Daoy (cell line): ENCODE measurements at regions not wholly inside any gene's neighbourhood (a gene's known extent, or its start where the extent isn't known, plus 50 kb on each side); places are given as distances from the start of the nearest gene placed in this dataset.
"Not testable (repeated sequence)": the region's sequence is repeated elsewhere in the genome, so short reads cannot be mapped to it uniquely, and the experiment has no call there.

ENCODE experiments used
- DNase-seq: peaks from one replicate; pipeline ENCODE4 v3.0.0-alpha.2; 2015; ENCODE audit warnings: low read depth

- DNase-seq = no peak
These were observed 219.1 kb downstream of the SEC23IP start for GRCh38 chr10:120111628-120112027.

DNA sequence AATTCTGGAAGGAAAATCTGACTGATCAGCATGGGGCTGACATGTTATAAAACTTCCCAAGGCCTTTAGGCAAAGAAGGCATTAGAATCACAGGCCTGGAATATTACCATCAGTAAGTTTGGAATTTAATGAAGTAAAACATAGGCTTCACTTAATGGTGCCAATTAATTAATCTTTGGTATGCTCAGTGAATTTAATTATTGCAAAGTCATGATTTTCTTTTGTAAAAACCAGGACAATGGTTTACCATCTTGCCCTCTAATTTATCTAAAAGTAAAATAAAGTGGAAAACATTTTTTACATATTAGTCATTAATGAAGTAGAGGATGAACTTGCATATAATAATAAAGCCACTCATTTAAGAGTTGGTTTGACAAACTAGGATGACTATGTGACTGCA lies 220.3 kb downstream of the SEC23IP start:
- no peak for DNase-seq

- DNase-seq = no peak
These were observed 223.4 kb downstream of the SEC23IP start for GRCh38 chr10:120115959-120116358.

- no peak for DNase-seq
These were observed 229.2 kb downstream of the SEC23IP start for GRCh38 chr10:120121768-120122167.

- DNase-seq = no peak
These were observed 238.7 kb downstream of the SEC23IP start for GRCh38 chr10:120131183-120131582.

- no peak for DNase-seq
These were observed 240.3 kb downstream of the SEC23IP start for GRCh38 chr10:120132811-120133210.

GRCh38 chr10:120138689-120139088 lies 246.2 kb downstream of the SEC23IP start:
- no peak for DNase-seq

GRCh38 chr10:120145107-120145506 lies 252.6 kb downstream of the SEC23IP start:
- no peak for DNase-seq

DNA sequence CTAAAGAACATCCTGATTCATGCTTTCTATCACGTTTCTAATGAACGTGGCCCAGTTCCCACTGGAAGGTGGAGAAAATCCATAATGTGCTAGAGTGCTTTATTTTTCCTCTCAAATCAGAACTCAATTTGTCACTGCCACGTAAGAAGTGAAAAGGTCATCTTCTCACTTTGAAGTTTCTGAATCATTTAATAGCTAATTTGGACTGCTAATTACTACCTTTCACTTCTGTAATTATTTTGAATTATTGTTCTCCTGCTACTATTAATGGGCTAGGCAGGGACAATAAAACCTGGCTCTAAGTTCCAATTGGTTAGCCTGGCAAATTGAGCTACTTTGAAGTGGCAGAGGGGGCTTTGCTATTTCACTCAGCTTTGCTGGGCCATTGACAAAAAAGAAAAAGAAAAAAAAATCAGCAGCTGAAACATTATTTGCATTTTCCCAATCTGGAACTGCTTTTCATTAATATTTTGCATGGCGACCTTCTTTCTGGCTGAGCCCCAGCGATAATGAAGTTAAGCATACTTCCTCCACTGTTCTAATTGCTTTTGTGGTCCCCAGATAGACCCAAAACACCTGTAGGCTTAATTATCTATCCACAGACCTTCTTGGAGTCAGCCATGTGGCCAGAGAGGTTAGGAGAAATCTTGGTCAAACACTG lies 264.2 kb downstream of the SEC23IP start:
- no peak for DNase-seq

DNA sequence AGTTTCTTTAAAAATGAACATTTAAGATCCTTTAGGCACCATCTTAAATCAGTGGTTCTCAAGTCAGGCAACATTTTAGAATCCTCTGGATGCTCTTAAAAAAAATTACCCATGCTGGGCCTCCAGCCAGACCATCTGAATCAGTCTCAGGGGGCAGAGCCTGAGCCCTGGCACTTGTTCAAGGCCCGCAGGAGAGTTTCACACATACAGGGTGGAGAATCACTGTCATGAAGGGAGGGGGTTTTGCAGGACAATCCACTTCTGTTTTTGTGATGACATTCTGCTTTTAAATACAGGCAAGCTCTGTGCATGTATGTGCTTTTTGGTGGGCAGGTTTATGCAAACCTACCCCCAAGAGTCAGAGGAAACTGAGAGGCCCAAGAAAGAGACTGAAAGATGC lies 268.6 kb downstream of the SEC23IP start:
- no peak for DNase-seq

DNA sequence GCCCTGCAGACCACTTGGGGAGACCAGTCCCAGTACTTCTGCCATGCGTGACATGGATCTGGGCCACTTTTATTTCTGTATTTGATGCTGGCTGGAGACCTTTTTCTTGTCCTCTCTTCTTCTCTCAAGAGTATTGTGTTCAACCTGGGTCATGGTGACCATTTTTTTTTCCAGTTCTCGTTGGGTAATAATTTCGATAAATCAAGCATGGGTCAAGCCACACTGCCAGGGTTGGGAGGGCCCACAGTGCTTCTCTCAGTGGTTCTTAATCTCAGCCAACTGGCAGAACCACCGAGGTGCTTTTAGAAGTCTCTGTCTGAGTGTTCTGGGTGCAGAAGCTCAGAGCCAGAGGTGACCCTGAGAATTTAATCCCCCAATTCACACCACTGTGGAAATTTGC lies 269.9 kb downstream of the SEC23IP start:
- DNase-seq = no peak

- peak; percentile 44 for DNase-seq
These were observed 279.8 kb downstream of the SEC23IP start for GRCh38 chr10:120172356-120172755.

- DNase-seq = no peak
These were observed 282.0 kb downstream of the SEC23IP start for GRCh38 chr10:120174491-120174890.

DNA sequence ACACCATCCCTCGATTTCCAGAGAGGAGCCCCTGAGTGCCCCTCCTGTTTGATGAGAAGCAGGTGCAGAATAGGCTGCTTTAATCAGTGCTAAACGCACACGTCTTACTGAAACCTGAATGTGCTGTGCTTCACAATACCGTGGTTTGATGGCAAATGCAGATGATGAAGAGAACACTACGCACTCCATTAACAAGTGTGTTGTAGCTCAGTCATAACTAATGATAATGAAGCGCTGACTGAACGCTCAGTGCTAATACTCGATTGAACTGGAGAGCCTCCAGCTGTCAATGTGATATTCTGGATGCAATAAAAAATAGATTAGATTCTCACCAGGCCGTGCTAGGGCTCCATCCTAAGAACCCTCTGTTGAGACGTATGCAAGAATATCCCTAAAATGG lies 279.7 kb upstream of the PLPP4 start:
- no peak for DNase-seq

DNA sequence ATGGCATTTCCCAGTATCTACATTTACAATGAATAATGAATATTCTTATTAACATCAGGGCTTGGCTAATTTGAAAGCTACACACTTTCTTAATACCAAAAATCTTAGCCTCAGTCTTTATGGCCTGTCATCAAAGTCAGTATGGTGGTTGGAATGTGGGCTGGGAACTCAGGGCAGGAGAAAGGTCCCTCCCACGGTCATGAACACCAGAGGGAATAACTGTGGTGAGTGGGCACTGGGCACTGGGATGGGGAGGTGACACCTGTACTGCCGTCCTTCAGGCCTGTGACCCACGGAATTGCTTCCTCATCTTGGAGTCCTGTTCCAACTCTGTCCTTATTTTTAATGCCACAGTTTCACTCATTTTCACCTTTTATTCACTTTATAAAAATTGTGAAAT lies 276.9 kb upstream of the PLPP4 start:
- no peak for DNase-seq

GRCh38 chr10:120181154-120181553 lies 275.9 kb upstream of the PLPP4 start:
- no peak for DNase-seq

- no peak for DNase-seq
These were observed 274.6 kb upstream of the PLPP4 start for GRCh38 chr10:120182431-120182830.

GRCh38 chr10:120183546-120183945 lies 273.5 kb upstream of the PLPP4 start:
- DNase-seq = no peak

- no peak for DNase-seq
These were observed 272.3 kb upstream of the PLPP4 start for GRCh38 chr10:120184547-120185337.

DNA sequence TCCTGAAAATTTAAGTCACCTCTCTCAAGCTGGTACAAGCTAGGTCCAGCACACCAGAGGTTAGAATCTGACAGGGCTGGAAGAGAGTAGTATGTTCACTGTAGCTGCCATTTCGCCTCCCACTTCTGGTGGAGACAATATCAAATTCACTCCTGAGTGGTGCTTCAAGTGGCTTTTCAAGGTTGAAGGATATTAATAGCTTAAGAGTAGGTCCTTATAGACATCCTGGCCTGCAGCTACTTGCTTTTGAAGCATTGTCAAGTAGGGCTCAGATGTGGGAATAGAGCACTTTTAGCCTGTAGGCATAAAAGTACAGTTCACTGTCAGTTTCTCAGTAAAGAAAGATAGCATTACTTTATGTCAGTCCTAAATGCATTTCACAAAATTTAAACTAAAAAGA lies 270.5 kb upstream of the PLPP4 start:
- no peak for DNase-seq

- DNase-seq = not testable (repeated sequence)
These were observed 269.9 kb upstream of the PLPP4 start for GRCh38 chr10:120187168-120187567.

DNA sequence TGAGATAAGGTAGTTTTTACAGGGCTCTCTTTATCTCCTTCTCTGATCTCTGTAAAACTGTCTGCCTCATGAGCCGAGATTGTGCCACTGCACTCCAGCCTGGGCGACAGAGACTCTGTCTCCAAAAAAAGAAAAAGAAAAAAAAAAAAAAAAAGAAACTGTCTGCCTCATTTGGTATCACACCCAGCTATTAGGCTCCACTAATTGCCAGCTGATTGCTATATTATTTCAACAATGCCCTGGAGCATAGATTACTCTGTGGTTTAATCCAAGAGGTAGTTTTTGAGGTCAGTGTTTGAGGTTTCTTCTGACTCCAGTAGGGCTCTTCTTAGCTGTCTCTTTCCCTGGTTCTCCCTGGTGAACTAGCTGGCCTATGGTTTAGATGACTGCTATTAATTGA lies 268.1 kb upstream of the PLPP4 start:
- no peak for DNase-seq

GRCh38 chr10:120195984-120196712 lies 260.9 kb upstream of the PLPP4 start:
- DNase-seq = no peak
